Suppressor macrophage treated with lipopolysaccharide for 1 hour (primary cell): ENCODE measurements at regions not wholly inside any gene's neighbourhood (a gene's known extent, or its start where the extent isn't known, plus 50 kb on each side); places are given as distances from the start of the nearest gene placed in this dataset.

Experiments
- DNase-seq, 3 donors: peaks; one replicate each; pipeline ENCODE4 v3.0.0-alpha.2; 2020 to 2022

DNA sequence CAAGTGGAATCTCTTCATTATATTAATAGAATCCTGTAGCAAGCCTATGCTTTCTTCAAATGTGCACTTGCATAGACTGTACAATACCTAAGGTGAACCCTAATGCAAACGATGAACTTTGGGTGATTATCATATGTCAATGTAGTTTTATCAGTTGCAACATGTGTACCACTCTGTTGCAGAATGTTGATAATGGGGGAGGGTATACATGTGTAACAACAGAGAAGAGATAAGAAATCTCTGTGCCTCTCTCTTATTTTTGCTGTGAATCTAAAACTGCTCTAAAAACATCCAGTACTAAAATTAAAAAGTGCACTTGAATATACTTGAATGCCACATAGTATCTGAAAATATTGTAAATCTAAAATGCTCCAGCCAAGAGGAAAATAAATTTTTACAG, 820.8 kb upstream of the MIR17HG start:
- DNase-seq, result no peak

- no peak for DNase-seq
Observed at GRCh38 chr13:90531744-90532143, 815.7 kb upstream of the MIR17HG start.

- DNase-seq, result no peak
Observed at GRCh38 chr13:90532861-90533492, 814.5 kb upstream of the MIR17HG start.

DNA sequence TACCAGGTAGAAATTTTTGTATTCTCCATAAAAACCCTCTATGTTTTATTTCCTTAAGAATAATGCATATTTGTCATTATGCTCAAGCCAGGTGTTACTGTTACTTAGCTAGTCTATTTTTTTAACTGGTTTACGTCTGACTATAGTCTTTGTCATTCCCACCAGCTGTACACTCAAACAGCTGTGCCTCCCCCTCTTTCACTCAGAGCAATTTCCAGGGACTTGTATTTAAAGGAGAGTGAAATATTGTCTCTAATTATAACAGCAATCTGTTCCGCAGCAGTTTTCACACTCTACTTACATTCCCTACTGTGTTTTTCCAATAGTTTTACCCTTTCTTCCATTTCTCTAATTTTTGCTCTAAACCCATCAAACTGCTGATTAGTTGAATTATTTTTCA, 813.6 kb upstream of the MIR17HG start:
- DNase-seq, result no peak

- no peak for DNase-seq
Observed at GRCh38 chr13:90534617-90535370, 812.7 kb upstream of the MIR17HG start.

DNA sequence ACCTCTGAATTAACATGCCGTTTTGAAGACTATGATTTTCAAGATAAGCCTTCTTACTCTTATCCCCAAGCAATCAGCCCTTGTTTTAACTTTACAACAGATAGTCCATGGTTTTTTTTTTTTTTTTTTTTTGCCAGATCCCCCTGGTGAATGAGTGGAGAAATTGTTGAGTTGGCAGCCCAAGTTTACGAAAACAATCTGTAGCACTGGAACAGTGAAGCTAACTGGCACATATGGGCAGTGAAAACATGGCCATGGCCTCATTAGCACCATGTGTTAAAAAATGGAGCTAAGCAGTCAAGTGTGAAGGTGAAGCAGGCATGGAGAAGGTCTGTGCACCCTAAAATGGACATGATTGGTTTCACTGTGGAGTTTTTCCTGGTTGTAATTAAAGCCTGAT, 812.1 kb upstream of the MIR17HG start:
- no peak for DNase-seq

- no peak for DNase-seq
Observed at GRCh38 chr13:90538063-90538462, 809.4 kb upstream of the MIR17HG start.

DNA sequence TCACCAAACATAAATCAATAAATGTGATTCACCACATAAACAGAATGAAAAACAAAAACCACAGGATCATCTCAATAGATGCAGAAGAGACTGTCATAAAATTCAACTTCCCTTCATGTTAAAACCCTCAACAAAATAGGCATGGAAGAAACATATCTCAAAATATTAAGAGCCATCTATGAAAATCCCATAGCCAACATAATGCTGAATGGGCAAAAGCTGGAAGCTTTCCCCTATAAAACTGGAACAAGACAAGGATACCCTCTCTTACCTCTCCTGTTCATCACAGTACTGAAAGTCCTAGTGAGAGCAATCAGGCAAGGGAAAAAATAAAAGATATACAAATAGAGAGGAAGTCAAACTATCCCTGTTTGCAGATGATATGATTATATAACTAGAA, 806.1 kb upstream of the MIR17HG start:
- no peak for DNase-seq

GRCh38 chr13:90542959-90543505, 804.5 kb upstream of the MIR17HG start:
- DNase-seq, result no peak

- no peak for DNase-seq
Observed at GRCh38 chr13:90545070-90545840, 802.2 kb upstream of the MIR17HG start.

DNA sequence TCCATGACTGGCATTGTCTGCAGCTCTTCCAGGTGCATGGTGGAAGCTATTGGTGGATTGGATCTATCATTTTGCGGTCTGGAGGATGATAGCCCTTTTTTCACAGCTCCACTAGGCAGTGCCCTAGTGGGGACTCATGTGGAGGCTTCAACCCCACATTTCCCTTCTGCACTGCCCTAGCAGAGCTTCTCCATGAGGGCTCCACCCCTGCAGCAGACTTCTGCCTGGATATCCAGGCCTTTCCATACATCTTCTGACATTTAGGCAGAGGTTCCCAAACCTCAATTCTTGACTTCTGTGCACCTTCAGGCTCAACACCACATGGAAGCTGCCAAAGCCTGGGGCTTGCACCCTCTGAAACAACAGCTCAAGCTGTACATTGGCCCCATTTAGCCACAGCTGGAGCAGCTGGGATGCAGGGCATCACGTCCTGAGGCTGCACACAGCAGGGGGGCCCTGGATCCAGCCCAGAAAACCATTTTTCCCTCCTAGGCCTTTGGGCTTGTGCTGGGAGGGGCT, 800.2 kb upstream of the MIR17HG start:
- no peak for DNase-seq

- DNase-seq, result no peak
Observed at GRCh38 chr13:90551253-90551652, 796.2 kb upstream of the MIR17HG start.

GRCh38 chr13:90552702-90553101, 794.8 kb upstream of the MIR17HG start:
- no peak for DNase-seq

DNA sequence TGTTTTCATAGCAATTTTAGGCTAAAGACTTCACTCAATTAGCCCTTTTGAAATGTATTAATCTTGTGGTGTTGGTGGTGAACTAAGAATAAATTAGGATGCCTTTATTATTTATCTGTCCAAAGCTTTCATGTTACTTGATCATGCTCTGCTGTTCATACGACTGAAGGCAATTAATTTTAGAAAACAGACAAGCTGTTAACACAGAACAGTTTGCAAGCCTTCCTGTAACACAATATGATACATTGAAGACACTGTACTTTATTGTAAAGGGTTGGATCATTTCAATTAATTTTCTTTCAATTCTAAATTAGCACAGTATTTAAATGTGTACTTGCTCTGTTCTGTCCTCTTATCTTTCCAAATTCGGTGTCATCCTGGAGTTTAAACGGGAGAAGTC, 794.3 kb upstream of the MIR17HG start:
- no peak for DNase-seq

GRCh38 chr13:90557626-90558025, 789.9 kb upstream of the MIR17HG start:
- DNase-seq, result no peak

- DNase-seq, result no peak
Observed at GRCh38 chr13:90562443-90562842, 785.0 kb upstream of the MIR17HG start.

DNA sequence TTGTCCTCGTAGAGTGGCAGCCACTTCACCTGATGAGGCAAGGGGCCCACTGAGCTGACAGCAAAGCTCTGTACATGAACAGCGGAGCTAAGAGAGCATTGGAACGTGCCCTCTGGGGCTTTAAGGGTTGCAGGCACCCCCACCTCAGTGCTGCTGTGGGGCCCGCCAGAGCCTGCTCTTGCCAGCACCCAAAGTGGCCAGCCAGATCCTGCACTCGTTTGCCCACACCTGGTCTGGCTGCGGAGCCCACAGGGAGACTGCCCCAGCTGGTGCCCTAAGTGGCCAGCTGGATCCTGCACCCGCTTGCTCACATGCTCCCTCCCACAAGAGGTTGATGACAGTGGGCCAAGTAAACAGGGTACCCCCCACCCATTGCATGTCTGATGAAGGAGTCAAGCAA, 783.4 kb upstream of the MIR17HG start:
- no peak for DNase-seq

GRCh38 chr13:90564566-90564965, 782.9 kb upstream of the MIR17HG start:
- DNase-seq, result peak in 1 of 3 donors; percentile 4

GRCh38 chr13:90565985-90566713, 781.3 kb upstream of the MIR17HG start:
- peak; percentile 3 to 39 (median 32) for DNase-seq

- no peak for DNase-seq
Observed at GRCh38 chr13:90568165-90568564, 779.3 kb upstream of the MIR17HG start.

- no peak for DNase-seq
Observed at GRCh38 chr13:90576067-90576466, 771.4 kb upstream of the MIR17HG start.

DNA sequence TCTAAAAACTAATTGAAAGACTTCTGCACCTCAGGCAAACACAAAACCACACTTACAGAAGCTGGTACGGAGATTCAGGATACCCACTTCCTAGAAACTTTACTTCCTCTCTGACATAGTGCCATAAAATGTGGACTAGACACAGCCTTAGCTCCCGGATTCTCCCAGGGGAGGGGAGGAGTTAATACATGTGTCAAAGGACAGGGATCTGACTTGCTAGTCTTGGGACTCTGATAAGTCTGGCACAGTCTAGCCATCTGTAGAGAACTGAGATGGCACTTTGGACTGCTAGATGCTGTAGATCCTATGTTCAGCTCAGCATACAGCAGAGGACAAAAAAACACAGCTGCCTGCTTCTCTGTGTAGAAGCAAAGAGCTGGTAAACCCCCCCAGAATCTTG, 769.8 kb upstream of the MIR17HG start:
- DNase-seq, result no peak

GRCh38 chr13:90585392-90585791, 762.1 kb upstream of the MIR17HG start:
- no peak for DNase-seq
